ENCODE measurements at regions not wholly inside any gene's neighbourhood (a gene's known extent, or its start where the extent isn't known, plus 50 kb on each side); places are given as distances from the start of the nearest gene placed in this dataset.

DNA sequence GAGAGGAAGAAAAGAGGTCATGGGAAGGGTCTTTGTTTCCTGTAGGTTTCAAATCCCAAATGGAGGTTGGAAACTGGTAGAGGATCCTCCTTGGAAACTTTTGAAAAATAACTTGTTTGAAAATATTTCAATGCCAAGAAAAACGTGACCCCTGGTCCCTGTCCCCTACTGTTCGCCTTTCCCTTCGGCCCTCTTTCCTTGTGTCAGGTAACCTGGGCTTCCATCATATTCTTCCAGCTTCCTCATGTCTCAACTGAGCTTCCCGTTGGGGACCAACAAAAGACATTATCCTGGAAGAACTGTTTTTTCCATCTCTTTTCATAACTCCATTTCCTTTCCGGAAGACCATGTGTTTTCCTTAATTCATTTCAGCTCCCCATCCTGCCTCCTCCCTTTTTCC is 266.8 kb upstream of the ANKRD55 start:
- no peak for TF ChIP-seq POLR2A (IDR thresholded peaks at IDR 0.05; ENCODE audit: low read length)
- TF ChIP-seq GATA1 (IDR thresholded peaks at IDR 0.05; ENCODE audit: low read depth, low read length), result no peak

All from erythroblast (primary cell).